ENCODE measurements at regions not wholly inside any gene's neighbourhood (a gene's known extent, or its start where the extent isn't known, plus 50 kb on each side); places are given as distances from the start of the nearest gene placed in this dataset.

DNA sequence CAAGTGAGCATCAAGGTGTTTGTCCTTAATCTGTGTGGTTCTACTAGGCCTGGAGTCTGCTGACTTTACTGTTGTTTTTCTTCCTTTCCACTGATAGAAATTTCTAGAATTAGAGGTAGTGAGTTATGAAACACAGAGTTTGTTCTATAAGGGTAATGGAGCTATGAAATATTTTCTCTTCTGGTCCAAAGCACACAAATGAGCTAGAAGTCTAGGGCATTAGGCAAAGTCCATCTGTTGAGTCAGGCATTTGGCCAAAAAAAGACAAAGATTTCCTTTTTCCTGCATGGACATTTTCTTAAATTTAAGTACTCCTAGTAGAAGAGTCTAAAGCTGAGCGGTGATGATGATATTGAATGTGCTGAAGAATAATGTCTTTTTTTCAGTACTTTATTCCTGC lies 174.3 kb upstream of the STXBP5 start:
- H3K4me3 ChIP-seq (ENCODE audit: low read depth, low read length) = no peak overlapping the region
- TF ChIP-seq CTCF (IDR thresholded peaks at IDR 0.05; ENCODE audit: low read depth, low read length) = no peak
- no peak for DNase-seq (ENCODE audit: low read depth, low spot score)
- in situ Hi-C loops (cut with HindIII; ENCODE audit: low sequenced_read_pairs) = no loop called here

- TF ChIP-seq CTCF (IDR thresholded peaks at IDR 0.05; ENCODE audit: low read depth, low read length) = no peak
- H3K4me3 ChIP-seq (ENCODE audit: low read depth, low read length) = no peak overlapping the region
- in situ Hi-C loops (cut with HindIII; ENCODE audit: low sequenced_read_pairs) = no loop called here
- DNase-seq (ENCODE audit: low read depth, low spot score) = no peak
Measured at GRCh38 chr6:147033267-147033666, 170.9 kb upstream of the STXBP5 start.

GRCh38 chr6:147035886-147036285 lies 168.3 kb upstream of the STXBP5 start:
- no peak for TF ChIP-seq CTCF (IDR thresholded peaks at IDR 0.05; ENCODE audit: low read depth, low read length)
- H3K4me3 ChIP-seq (ENCODE audit: low read depth, low read length) = no peak overlapping the region
- in situ Hi-C loops (cut with HindIII; ENCODE audit: low sequenced_read_pairs) = no loop called here
- no peak for DNase-seq (ENCODE audit: low read depth, low spot score)

GRCh38 chr6:147037881-147038280 lies 166.3 kb upstream of the STXBP5 start:
- no peak overlapping the region for H3K4me3 ChIP-seq (ENCODE audit: low read depth, low read length)
- no peak for TF ChIP-seq CTCF (IDR thresholded peaks at IDR 0.05; ENCODE audit: low read depth, low read length)
- no peak for DNase-seq (ENCODE audit: low read depth, low spot score)
- in situ Hi-C loops (cut with HindIII; ENCODE audit: low sequenced_read_pairs) = no loop called here

DNA sequence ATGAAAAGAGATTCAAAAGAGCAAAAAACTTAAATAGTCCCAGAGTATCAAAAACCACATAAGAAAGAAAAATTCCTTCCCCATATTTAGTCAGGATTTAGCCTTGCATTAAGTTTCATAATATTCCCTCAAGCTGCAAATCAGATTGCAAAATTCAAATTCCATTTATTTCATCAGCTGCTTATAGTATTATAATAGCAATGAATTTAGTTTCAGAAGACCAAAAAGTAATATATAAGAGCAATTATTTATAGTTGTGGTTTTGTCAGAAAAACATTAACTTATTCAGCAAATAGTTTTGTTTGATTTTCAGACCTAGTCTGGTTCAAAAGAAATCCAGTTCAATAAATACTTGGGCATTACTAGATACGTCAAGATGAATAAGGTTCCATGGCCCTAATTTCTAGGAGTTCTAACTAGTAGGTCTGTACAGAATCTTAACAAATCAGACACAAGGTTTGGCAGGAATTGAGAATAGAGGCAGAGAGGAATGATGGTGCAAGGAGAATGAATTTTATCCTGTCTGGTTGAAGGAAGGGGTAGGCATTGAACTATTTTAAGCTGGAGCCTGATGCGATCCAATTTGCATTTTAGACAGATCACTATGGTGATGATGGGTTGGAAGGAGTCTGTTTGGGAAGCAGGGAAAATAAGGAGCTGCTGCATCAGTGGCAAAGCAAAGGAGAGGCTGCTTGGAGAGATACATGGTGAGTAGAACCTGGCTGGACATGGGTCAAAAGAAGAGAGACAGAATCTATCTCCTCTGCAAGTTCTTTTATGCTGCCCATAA lies 163.9 kb upstream of the STXBP5 start:
- no peak overlapping the region for H3K4me3 ChIP-seq (ENCODE audit: low read depth, low read length)
- TF ChIP-seq CTCF (IDR thresholded peaks at IDR 0.05; ENCODE audit: low read depth, low read length) = no peak
- peak; percentile 9 for DNase-seq (ENCODE audit: low read depth, low spot score)
- in situ Hi-C loops (cut with HindIII; ENCODE audit: low sequenced_read_pairs) = no loop called here

GRCh38 chr6:147042679-147043078 lies 161.5 kb upstream of the STXBP5 start:
- no peak for TF ChIP-seq CTCF (IDR thresholded peaks at IDR 0.05; ENCODE audit: low read depth, low read length)
- H3K4me3 ChIP-seq (ENCODE audit: low read depth, low read length) = no peak overlapping the region
- in situ Hi-C loops (cut with HindIII; ENCODE audit: low sequenced_read_pairs) = no loop called here
- no peak for DNase-seq (ENCODE audit: low read depth, low spot score)
